Heart left ventricle (tissue), 16 donors: ENCODE measurements at regions not wholly inside any gene's neighbourhood (a gene's known extent, or its start where the extent isn't known, plus 50 kb on each side); places are given as distances from the start of the nearest gene placed in this dataset.

ENCODE experiments used
- ATAC-seq, 4 donors: fragments of 200-7000 bp; cut with Tn5 transposase; one replicate each; pipeline ENCODE4 v1.9.1; 2020 to 2022; ENCODE audit warnings: moderate library complexity in 4 of 4, mild to moderate bottlenecking in 3 of 4, moderate number of reproducible peaks in 1 of 4
- DNase-seq, 5 donors: peaks; one replicate each; pipeline ENCODE4 v3.0.0-alpha.2; 2020
- H3K27ac ChIP-seq, 12 donors: fragments of 200-600 bp; sonication (generic) in 4 of 12; one replicate each; pipeline versions ENCODE4 v1.5.0 to v1.8.0; 2016 to 2022; ENCODE audit warnings: mild to moderate bottlenecking in 2 of 12
- H3K27me3 ChIP-seq, 9 donors: fragments of 200-600 bp; sonication (generic) in 2 of 9; one replicate each; pipeline versions ENCODE4 v1.5.1 to v1.8.0; 2016 to 2022; ENCODE audit warnings: mild to moderate bottlenecking in 3 of 9
- H3K36me3 ChIP-seq, 9 donors: fragments of 200-600 bp; sonication (generic) in 2 of 9; one replicate each; pipeline versions ENCODE4 v1.5.0 to v1.8.0; 2018 to 2022; ENCODE audit warnings: mild to moderate bottlenecking in 2 of 9
- H3K4me1 ChIP-seq, 12 donors: fragments of 200-600 bp; sonication (generic) in 4 of 12; one replicate each; pipeline versions ENCODE4 v1.5.0 to v1.8.0; 2016 to 2022; ENCODE audit warnings: mild to moderate bottlenecking in 3 of 12
- H3K4me3 ChIP-seq, 12 donors: fragments of 200-600 bp; sonication (generic) in 4 of 12; one replicate each; pipeline versions ENCODE4 v1.5.0 to v1.8.0; 2017 to 2022; ENCODE audit warnings: mild to moderate bottlenecking in 9 of 12, moderate library complexity in 4 of 12
- H3K9me3 ChIP-seq, 12 donors: fragments of 200-600 bp; sonication (generic) in 4 of 12; one replicate each; pipeline versions ENCODE4 v1.5.0 to v1.8.0; 2016 to 2022; ENCODE audit warnings: mild to moderate bottlenecking in 1 of 12
- CTCF ChIP-seq, 12 donors: fragments of 200-600 bp; sonication (generic) in 4 of 12; IDR thresholded peaks; one replicate each; pipeline versions ENCODE4 v1.5.0 to v1.8.0; 2018 to 2022; ENCODE audit warnings: antibody characterized with exemption in 12 of 12, mild to moderate bottlenecking in 5 of 12
- POLR2A ChIP-seq, 2 donors: fragments of 450-650 bp; IDR thresholded peaks; one replicate each; pipeline ENCODE4 v1.6.1; 2017; ENCODE audit warnings: antibody characterized with exemption in 2 of 2, mild to moderate bottlenecking in 2 of 2, moderate library complexity in 2 of 2
- WGBS, 4 donors: extraction: QIAGEN DNeasy Blood & Tissue Kit in 2 of 4; methylation state at CpG; one replicate each; pipeline versions ENCODE4 v1.1.5 to v1.1.7; 2013 to 2018; 5-methylcytosine and 5-hydroxymethylcytosine counted together
- intact Hi-C, 10 donors: fragments of 100-400 bp; cut with DNase I; formaldehyde crosslinking; loops; one replicate each; pipeline versions ENCODE4 v1.11.1 to v1.14.2; 2022
- donor health status: ischemic (EF 13 %, LVEDD 7.1; RV severe dilation, severe dysfunction).
- donor health status: healthy with polysubstance abuse.
- donor health status: DM: no; HTN: yes; CAD: no.
- donor health status: DM: no; HTN: no; CAD: no.
- donor health status: ischemic (EF 25% LVEDD 6.9; RV normal size, moderate dysfunction).
- donor health status: ischemic (EF 25% LVEDD 5.7; RV mildly dilated, moderate dysfunction).
- donor health status: healthy.
- donor health status: DM: yes; HTN: yes; CAD: no.
- donor health status: ischemic (EF 35%, LVEDD 5.7; RV mildly dilated, moderate dysfunction).
- donor health status: nonischemic (EF 11% LVEDD 7.7; RV severe dilation, severe dysfunction).
- donor health status: DM: yes; HTN: yes; CAD: no.
- donor health status: PGD.
- donor health status: ischemic (EF 29% LVEDD 5.4; RV normal size, mild dysfunction).
- donor health status: nonischemic (EF 23%, LVEDD 6.1; RV moderate dilation, normal function).

- Histone ChIP-seq H3K27me3 (no peaks in the 10 kb centered on the region), H3K9me3 (no peaks in the 10 kb centered on the region), H3K36me3 (peaks cover 0 to 19% (median 11%) of the 10 kb centered on the region in 9 donors), H3K4me3 (no peak overlapping the region), H3K27ac (peak overlapping the region; percentile 24 to 90 (median 84)), H3K4me1 (peaks cover 14 to 94% (median 68%) of the 10 kb centered on the region in 12 donors)
- WGBS, 4 donors: 38 to 53% (median 50%) methylated on average over 4 of the region's 4 CpGs
- no peak for TF ChIP-seq CTCF (IDR thresholded peaks at IDR 0.05)
- no peak for TF ChIP-seq POLR2A (IDR thresholded peaks at IDR 0.05)
- ATAC-seq (no peak), DNase-seq (no peak)
- intact Hi-C loops: no loop called here
Measured at GRCh38 chr3:42037318-42037945, 53.7 kb upstream of the TRAK1 start.

- Histone ChIP-seq H3K9me3 (no peaks in the 10 kb centered on the region), H3K27ac (peak overlapping the region; percentile 64 to 90 (median 84)), H3K4me3 (no peak overlapping the region), H3K27me3 (no peaks in the 10 kb centered on the region), H3K36me3 (peaks cover 0 to 19% (median 11%) of the 10 kb centered on the region in 9 donors), H3K4me1 (peaks cover 12 to 95% (median 71%) of the 10 kb centered on the region in 12 donors)
- ATAC-seq: peak; percentile 87 to 93 (median 91)
- peak in 2 of 5 donors; percentile 49 to 66 for DNase-seq
- WGBS, 4 donors: 15 to 28% (median 23%) methylated on average over 3 of the region's 3 CpGs
- no peak for TF ChIP-seq CTCF (IDR thresholded peaks at IDR 0.05)
- peak in 1 of 2 donors; percentile 22 for TF ChIP-seq POLR2A (IDR thresholded peaks at IDR 0.05)
- intact Hi-C loops: no loop called here
Measured at GRCh38 chr3:42036483-42036823, 54.7 kb upstream of the TRAK1 start.

- intact Hi-C loops: no loop called here
- DNase-seq (peak in 4 of 5 donors; percentile 52 to 83 (median 68)), ATAC-seq (peak; percentile 63 to 76 (median 70))
Measured at GRCh38 chr3:42035816-42036482, 55.2 kb upstream of the TRAK1 start.

More at GRCh38 chr3:42035816-42036482, 55.2 kb upstream of the TRAK1 start:
- Histone ChIP-seq H3K4me3 (no peak overlapping the region), H3K36me3 (peaks cover 0 to 19% (median 11%) of the 10 kb centered on the region in 9 donors), H3K9me3 (no peaks in the 10 kb centered on the region), H3K27me3 (no peaks in the 10 kb centered on the region), H3K27ac (peak overlapping the region; percentile 64 to 90 (median 84)), H3K4me1 (peaks cover 11 to 95% (median 72%) of the 10 kb centered on the region in 12 donors)
- TF ChIP-seq CTCF (IDR thresholded peaks at IDR 0.05) (no peak), POLR2A (IDR thresholded peaks at IDR 0.05) (no peak)
- WGBS, 4 donors: 25 to 34% (median 30%) methylated on average over 4 of the region's 4 CpGs
